K562 (cell line): ENCODE measurements at regions not wholly inside any gene's neighbourhood (a gene's known extent, or its start where the extent isn't known, plus 50 kb on each side); places are given as distances from the start of the nearest gene placed in this dataset.

Experiments used
- ATAC-seq: fragments of 200-7000 bp; cut with Tn5 transposase; 3 replicates; pipeline ENCODE4 v1.9.1; 2020; ENCODE audit warnings: moderate library complexity
- BruUV-seq: library from RNA; stranded (reverse); fragments of 400-500 nt; replicated peaks from 2 replicates; lab custom pipeline; 2021; lab: Mats Ljungman, UMichigan
- CTCF ChIA-PET: fragments of 300-600 bp; formaldehyde crosslinking; extraction: SDS; loops from one replicate; lab custom pipeline; 2021; ENCODE audit warnings: low intra/inter-chr PET ratio; lab: Yijun Ruan, JAX
- POLR2A ChIA-PET: fragments of 300-600, 350-650 bp; sonication (Branson Sonifier 250); formaldehyde crosslinking; extraction: SDS; loops from one replicate; lab custom pipeline; 2021; ENCODE audit warnings: antibody characterized with exemption, inconsistent platforms; lab: Yijun Ruan, JAX
- DNase-seq, 4 experiments: peaks; one replicate each; pipeline versions ENCODE4 v3.0.0 to v3.0.0-alpha.2; 2011 to 2018; ENCODE audit warnings: low spot score in 3 of 4, mixed read lengths in 3 of 4; ENCODE audit errors: extremely low read depth in 1 of 4
- FAIRE-seq: peaks from 2 replicates; lab custom pipeline; 2011; peaks lifted over from hg19 to GRCh38; lab: Jason Lieb, UNC
- H2AFZ ChIP-seq: 2 replicates; pipeline ENCODE4 v1.6.0; 2011; ENCODE audit warnings: low read depth, low read length, control low read depth, inconsistent platforms
- H3K27ac ChIP-seq: fragments of 200-600 bp; 3 replicates; pipeline ENCODE4 v1.8.0; 2011; ENCODE audit warnings: low read depth, mild to moderate bottlenecking, control low read depth, inconsistent platforms, low read length, moderate library complexity, mixed read lengths; ENCODE audit errors: extremely low read depth
- H3K27me3 ChIP-seq, 2 experiments: fragments of 300-600 bp in 1 of 2; 2 replicates in 1 of 2; 3 replicates in 1 of 2; pipeline versions ENCODE4 v1.6.0 to v1.8.0; 2011; ENCODE audit warnings: inconsistent platforms in 2 of 2, low read length in 2 of 2, mild to moderate bottlenecking in 1 of 2, mixed read lengths in 1 of 2, moderate library complexity in 1 of 2; ENCODE audit not compliant: control insufficient read depth in 2 of 2, insufficient read depth in 2 of 2
- H3K36me3 ChIP-seq: fragments of 300-600 bp; 3 replicates; pipeline ENCODE4 v1.8.0; 2011; ENCODE audit warnings: mild to moderate bottlenecking, low read length, inconsistent platforms; ENCODE audit not compliant: control insufficient read depth, insufficient read depth
- H3K4me1 ChIP-seq, 2 experiments: fragments of 200-600 bp in 1 of 2; replicated peaks in 1 of 2; 2 replicates in 1 of 2; 3 replicates in 1 of 2; pipeline versions ENCODE4 v1.5.1 to v1.8.0; 2011; ENCODE audit warnings: inconsistent platforms in 2 of 2, low read length in 2 of 2, mild to moderate bottlenecking in 1 of 2, mixed read lengths in 1 of 2, moderate library complexity in 1 of 2; ENCODE audit not compliant: control insufficient read depth in 2 of 2, insufficient read depth in 2 of 2
- H3K4me2 ChIP-seq: 2 replicates; pipeline ENCODE4 v1.6.1; 2011; ENCODE audit warnings: low read length, control low read depth, inconsistent platforms, mixed read lengths; ENCODE audit not compliant: insufficient read depth
- H3K4me3 ChIP-seq: fragments of 200-600 bp; sonication (generic), shearing (Covaris generic); 2 replicates; pipeline ENCODE4 v1.5.1; 2016; ENCODE audit warnings: control low read depth, inconsistent platforms
- H3K79me2 ChIP-seq: fragments of 200-600 bp; 3 replicates; pipeline ENCODE4 v1.8.0; 2011; ENCODE audit warnings: low read length, inconsistent platforms; ENCODE audit not compliant: control insufficient read depth, insufficient read depth
- H3K9ac ChIP-seq, 2 experiments: 2 replicates each; pipeline versions ENCODE4 v1.6.0 to v1.6.1; 2011; ENCODE audit warnings: low read depth in 2 of 2, low read length in 2 of 2, control low read depth in 1 of 2, inconsistent platforms in 1 of 2, mild to moderate bottlenecking in 1 of 2, mixed read lengths in 1 of 2; ENCODE audit not compliant: insufficient read depth in 1 of 2
- H3K9me1 ChIP-seq: one replicate; pipeline ENCODE4 v1.6.0; 2011; ENCODE audit warnings: inconsistent platforms, mild to moderate bottlenecking, low read length, moderate library complexity; ENCODE audit not compliant: control insufficient read depth, insufficient read depth
- H3K9me3 ChIP-seq: replicated peaks from 2 replicates; pipeline ENCODE4 v1.5.1; 2011; ENCODE audit warnings: low read depth, low read length, inconsistent platforms; ENCODE audit not compliant: control insufficient read depth, insufficient read depth
- H4K20me1 ChIP-seq: replicated peaks from 2 replicates; pipeline ENCODE4 v1.6.1; 2011; ENCODE audit warnings: low read length, inconsistent platforms, mixed read lengths; ENCODE audit not compliant: control insufficient read depth, insufficient read depth
- CGGBP1 ChIP-seq: fragments of 250-450 bp; sonication (Bioruptor Pico); IDR thresholded peaks from 2 replicates; pipeline ENCODE4 v1.9.0; 2021; ENCODE audit warnings: mild to moderate bottlenecking
- E2F5 ChIP-seq: sonication (generic); formaldehyde crosslinking; IDR thresholded peaks from 2 replicates; pipeline ENCODE4 v1.8.0; 2022; ENCODE audit warnings: mild to moderate bottlenecking, missing genetic modification reagents
- GABPB2 ChIP-seq: fragments of 250-450 bp; sonication (Bioruptor Pico); conservative IDR thresholded peaks from 2 replicates; pipeline ENCODE4 v1.5.1; 2021; ENCODE audit warnings: mild to moderate bottlenecking
- HNRNPL ChIP-seq: fragments of 200-400 bp; formaldehyde crosslinking; IDR thresholded peaks from 2 replicates; pipeline ENCODE4 v1.6.1; 2017; ENCODE audit warnings: low read depth, mild to moderate bottlenecking, low read length
- KAT8 ChIP-seq: fragments of 450-650 bp; IDR thresholded peaks from 2 replicates; pipeline ENCODE4 v1.6.1; 2016; ENCODE audit warnings: low read depth, mild to moderate bottlenecking
- KLF10 ChIP-seq: fragments of 250-450 bp; sonication (Bioruptor Pico); IDR thresholded peaks from 2 replicates; pipeline ENCODE4 v1.6.1; 2021; ENCODE audit warnings: matching md5 sums
- MTA3 ChIP-seq: fragments of 450-650 bp; formaldehyde crosslinking; IDR thresholded peaks from 2 replicates; pipeline ENCODE4 v1.6.1; 2017; ENCODE audit warnings: mild to moderate bottlenecking, borderline replicate concordance
- RBBP5 ChIP-seq: fragments of 200-600 bp; sonication (generic); IDR thresholded peaks from 2 replicates; pipeline ENCODE4 v1.6.1; 2012; ENCODE audit warnings: borderline replicate concordance, mild to moderate bottlenecking, low read length, control low read depth, inconsistent platforms; ENCODE audit not compliant: insufficient read depth, poor library complexity, severe bottlenecking
- SIN3B ChIP-seq: fragments of 450-650 bp; IDR thresholded peaks from 2 replicates; pipeline ENCODE4 v1.6.1; 2017; ENCODE audit warnings: low read depth, mild to moderate bottlenecking, moderate library complexity
- ZKSCAN8 ChIP-seq: fragments of 200-800 bp; sonication (Bioruptor generic); IDR thresholded peaks from 2 replicates; pipeline ENCODE4 v1.6.1; 2016; ENCODE audit warnings: missing genetic modification characterization, missing compliant biosample characterization
- ZMIZ1 ChIP-seq, 2 experiments: fragments of 150-350 bp in 1 of 2; IDR thresholded peaks; 2 replicates each; pipeline ENCODE4 v1.6.1; 2012 to 2016; ENCODE audit warnings: low read depth in 2 of 2, low read length in 2 of 2, mild to moderate bottlenecking in 1 of 2, moderate library complexity in 1 of 2
- ZNF12 ChIP-seq: sonication (generic); formaldehyde crosslinking; IDR thresholded peaks from 2 replicates; pipeline ENCODE4 v1.4.0; 2020; ENCODE audit warnings: mild to moderate bottlenecking, missing genetic modification reagents
- ZNF121 ChIP-seq: sonication (generic); formaldehyde crosslinking; conservative IDR thresholded peaks from 2 replicates; pipeline ENCODE4 v1.8.0; 2022; ENCODE audit warnings: missing genetic modification reagents
- ZNF197 ChIP-seq: fragments of 200-800 bp; sonication (Bioruptor generic); IDR thresholded peaks from 2 replicates; pipeline ENCODE4 v1.6.1; 2016; ENCODE audit warnings: low read depth, missing genetic modification characterization, missing compliant biosample characterization
- ZNF277 ChIP-seq: fragments of 250-450 bp; sonication (Bioruptor Pico); IDR thresholded peaks from 2 replicates; pipeline ENCODE4 v1.8.0; 2022; ENCODE audit warnings: inconsistent platforms, mild to moderate bottlenecking, moderate library complexity, borderline replicate concordance
- ZNF668 ChIP-seq: fragments of 250-450 bp; sonication (Bioruptor Pico); IDR thresholded peaks from 2 replicates; pipeline ENCODE4 v1.8.0; 2022; ENCODE audit warnings: mild to moderate bottlenecking, inconsistent platforms
- WGBS: fragments of 100-300 bp; shearing (Covaris generic); methylation state at CpG from one replicate; pipeline ENCODE4 v1.1.6; 2016; ENCODE audit warnings: low coverage, mixed read lengths; ENCODE audit not compliant: insufficient coverage; ENCODE audit errors: missing lambda C conversion rate; 5-methylcytosine and 5-hydroxymethylcytosine counted together
- in situ Hi-C: fragments of 300-500 bp; cut with MboI; formaldehyde crosslinking; loops from 4 replicates; pipeline ENCODE4 v1.15.0; 2018; ENCODE audit warnings: inconsistent platforms, mixed read lengths
- intact Hi-C: fragments of 100-400 bp; cut with micrococcal nuclease; formaldehyde crosslinking; loops from 2 replicates; pipeline ENCODE4 v1.14.2; 2022

GRCh38 chr5:2204366-2205184 lies 321.9 kb upstream of the IRX4 start:
- intact Hi-C loops: no loop called here
- TF ChIP-seq ZNF197 (CRISPR knock-in tag) (no peak), CGGBP1 (CRISPR knock-in tag) (no peak), ZNF277 (no peak), ZKSCAN8 (CRISPR knock-in tag) (no peak), ZNF12 (CRISPR knock-in tag) (no peak), HNRNPL (no peak), E2F5 (CRISPR knock-in tag) (no peak), MTA3 (no peak), ZMIZ1 (IDR thresholded peaks at IDR 0.05; ENCODE audit: low read depth in 2 of 2, low read length in 2 of 2) (no peak), RBBP5 (no peak), GABPB2 (CRISPR knock-in tag) (no peak), KAT8 (no peak), SIN3B (no peak), KLF10 (CRISPR knock-in tag) (no peak), ZNF668 (no peak), ZNF121 (CRISPR knock-in tag) (no peak)
- ChIA-PET CTCF (no interaction called here), POLR2A (no interaction called here)
- no peak for ATAC-seq
- Histone ChIP-seq H3K4me1 (no peaks in the 10 kb centered on the region), H3K36me3 (no peaks in the 10 kb centered on the region), H2AFZ (no peak overlapping the region), H3K9me3 (no peaks in the 10 kb centered on the region), H3K9ac (no peak overlapping the region), H3K4me3 (no peak overlapping the region), H3K79me2 (no peaks in the 10 kb centered on the region), H4K20me1 (no peaks in the 10 kb centered on the region; the same call in 1 of the 2 replicates), H3K9me1 (no peaks in the 10 kb centered on the region), H3K27me3 (peaks cover 13 to 48% of the 10 kb centered on the region in 2 experiments), H3K27ac (no peak overlapping the region), H3K4me2 (no peak overlapping the region)
- no peak for FAIRE-seq
- in situ Hi-C loops: no loop called here
- no TSS peak for BruUV-seq
- DNase-seq: no peak
- WGBS: 1% methylated on average over 21 of the region's 21 CpGs
